Endothelial cell of hepatic sinusoid (primary cell): ENCODE measurements at regions not wholly inside any gene's neighbourhood (a gene's known extent, or its start where the extent isn't known, plus 50 kb on each side); places are given as distances from the start of the nearest gene placed in this dataset.
"Not testable (repeated sequence)": the region's sequence is repeated elsewhere in the genome, so short reads cannot be mapped to it uniquely, and the experiment has no call there.

Experiments
- in situ Hi-C: cut with HindIII; loops from 2 replicates; pipeline ENCODE4 v1.10.0; 2017; ENCODE audit warnings: low sequenced_read_pairs

DNA sequence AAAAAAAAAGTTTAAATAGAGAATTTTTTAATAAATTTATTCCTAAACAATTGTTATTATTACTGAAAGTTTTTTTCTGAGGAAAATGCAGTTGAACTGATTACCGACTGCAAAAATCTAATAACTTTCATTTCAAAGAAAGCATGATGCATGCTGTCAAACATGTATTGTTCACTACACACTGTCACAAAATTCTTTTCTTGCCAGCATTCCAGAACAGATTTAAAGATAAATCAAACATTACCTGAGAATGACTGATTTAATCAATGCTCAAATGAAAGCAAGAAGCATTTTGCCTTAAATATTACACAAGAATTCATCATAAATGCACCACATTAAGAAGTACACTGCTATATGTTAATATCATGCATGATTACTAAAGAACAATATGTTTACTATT is 588.3 kb downstream of the SLC16A7 start:
- in situ Hi-C loops: no loop called here

- in situ Hi-C loops: no loop called here
Measured at GRCh38 chr12:60185060-60185459, 589.2 kb downstream of the SLC16A7 start.

GRCh38 chr12:60191271-60191670 is 595.4 kb downstream of the SLC16A7 start:
- in situ Hi-C loops: no loop called here

DNA sequence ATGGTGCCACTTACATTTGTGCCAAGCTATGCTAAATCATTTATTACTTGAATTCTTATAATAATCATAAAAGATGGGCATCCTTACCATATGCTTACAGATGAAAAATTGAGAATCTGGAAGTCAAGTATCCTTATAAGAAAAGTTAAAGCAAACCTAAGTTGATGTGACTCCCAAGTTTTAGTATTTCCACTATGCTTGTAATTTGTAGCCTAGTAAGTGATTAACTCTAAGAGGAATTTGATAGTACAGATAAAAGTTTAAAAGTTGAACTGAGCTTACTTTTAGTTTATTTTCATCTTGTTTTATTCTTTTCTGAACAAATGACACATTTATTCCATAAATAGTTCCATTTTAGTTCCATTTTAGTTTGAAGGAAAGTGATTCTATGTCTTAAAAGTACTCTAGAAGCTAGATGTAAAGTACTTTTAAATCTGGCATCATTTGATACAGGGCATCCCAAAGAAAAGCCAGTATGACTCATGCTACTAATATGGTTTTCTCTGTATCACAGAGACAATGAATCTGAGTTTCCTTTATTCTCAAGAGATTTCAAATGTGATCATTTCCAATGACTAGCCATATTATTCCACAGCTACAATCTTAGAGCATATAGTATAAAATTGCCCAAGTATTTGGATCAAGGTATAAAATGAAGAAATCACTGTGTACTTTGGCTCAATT is 596.0 kb downstream of the SLC16A7 start:
- in situ Hi-C loops: no loop called here

GRCh38 chr12:60194678-60195077 is 598.8 kb downstream of the SLC16A7 start:
- in situ Hi-C loops: no loop called here

DNA sequence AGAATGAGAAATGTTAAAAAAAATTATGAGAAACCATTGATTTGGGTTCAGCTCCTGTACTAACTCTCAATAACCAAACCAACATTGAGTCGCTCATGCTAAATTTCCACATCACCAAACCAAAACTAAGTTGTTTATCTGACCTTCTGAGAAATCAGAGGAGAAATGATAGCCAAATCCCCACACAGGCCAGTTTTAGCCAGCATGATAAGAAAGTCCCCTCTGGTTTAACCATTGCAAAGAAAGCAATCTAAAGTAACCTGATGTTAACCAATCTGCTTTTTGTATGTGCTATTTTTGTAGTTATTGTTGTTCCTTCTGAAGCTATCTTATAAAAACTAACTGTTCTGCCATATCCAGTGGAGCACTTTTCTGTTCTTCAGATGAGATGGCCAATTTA is 599.7 kb downstream of the SLC16A7 start:
- in situ Hi-C loops: no loop called here

DNA sequence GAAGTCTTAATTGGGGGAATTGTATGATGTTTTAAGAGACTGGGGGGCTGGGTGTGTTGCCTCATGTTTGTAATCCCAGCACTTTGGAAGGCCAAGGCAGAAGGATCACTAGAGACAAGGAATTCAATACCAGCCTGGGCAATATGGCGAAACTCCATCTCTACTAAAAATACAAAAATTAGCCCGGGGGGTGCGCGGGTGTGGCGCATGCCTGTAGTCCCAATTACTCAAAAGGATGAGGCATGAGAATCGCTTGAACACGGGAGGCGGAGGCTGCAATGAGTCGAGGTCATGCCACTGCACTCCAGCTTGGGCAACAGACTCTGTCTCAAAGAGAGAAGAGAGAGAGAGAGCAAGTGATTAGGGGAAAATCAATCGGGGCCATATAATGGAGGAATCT is 600.5 kb downstream of the SLC16A7 start:
- in situ Hi-C loops: no loop called here

DNA sequence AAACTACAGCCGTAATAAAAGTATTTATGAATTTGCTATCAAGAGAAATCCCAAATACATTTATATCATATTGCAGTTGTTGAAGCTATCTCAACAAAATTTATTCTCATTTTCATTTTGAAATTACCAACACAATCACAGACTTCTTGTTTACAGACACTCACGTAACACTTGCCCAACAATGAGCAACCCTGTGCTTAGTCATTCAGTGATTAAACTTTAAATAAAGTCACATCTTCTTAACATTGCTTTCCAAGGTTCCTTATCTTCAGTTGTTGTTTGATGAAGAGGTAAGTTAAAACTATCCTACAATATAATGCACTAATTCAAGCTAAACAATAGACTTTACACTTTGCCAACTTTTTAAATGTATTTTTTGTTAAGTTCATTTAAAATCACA is 601.8 kb downstream of the SLC16A7 start:
- in situ Hi-C loops: no loop called here

GRCh38 chr12:60201891-60202290 is 606.1 kb downstream of the SLC16A7 start:
- in situ Hi-C loops: no loop called here

DNA sequence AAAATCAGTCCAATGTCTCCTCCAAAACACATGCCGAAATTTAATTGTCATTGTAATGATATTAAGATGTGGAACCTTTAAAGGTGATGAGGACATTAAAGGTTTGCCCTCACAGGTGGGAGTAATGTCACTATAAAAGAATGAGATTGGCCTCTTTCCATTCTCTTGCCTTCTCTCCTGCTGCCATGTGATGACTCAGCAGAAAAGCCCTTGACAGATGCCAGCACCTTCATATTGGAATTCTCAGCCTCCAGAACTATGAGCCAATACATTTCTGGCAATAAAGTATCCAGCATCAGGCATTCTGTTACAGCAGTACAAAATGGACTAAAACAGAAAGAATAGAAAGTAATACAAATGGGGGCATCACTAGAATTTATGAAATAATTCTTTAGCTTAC is 609.7 kb downstream of the SLC16A7 start:
- in situ Hi-C loops: no loop called here

GRCh38 chr12:60209521-60209920 is 613.7 kb downstream of the SLC16A7 start:
- in situ Hi-C loops: no loop called here

- in situ Hi-C loops: no loop called here
Measured at GRCh38 chr12:60209933-60210332, 614.1 kb downstream of the SLC16A7 start.

- in situ Hi-C loops: no loop called here
Measured at GRCh38 chr12:60210756-60211155, 614.9 kb downstream of the SLC16A7 start.

DNA sequence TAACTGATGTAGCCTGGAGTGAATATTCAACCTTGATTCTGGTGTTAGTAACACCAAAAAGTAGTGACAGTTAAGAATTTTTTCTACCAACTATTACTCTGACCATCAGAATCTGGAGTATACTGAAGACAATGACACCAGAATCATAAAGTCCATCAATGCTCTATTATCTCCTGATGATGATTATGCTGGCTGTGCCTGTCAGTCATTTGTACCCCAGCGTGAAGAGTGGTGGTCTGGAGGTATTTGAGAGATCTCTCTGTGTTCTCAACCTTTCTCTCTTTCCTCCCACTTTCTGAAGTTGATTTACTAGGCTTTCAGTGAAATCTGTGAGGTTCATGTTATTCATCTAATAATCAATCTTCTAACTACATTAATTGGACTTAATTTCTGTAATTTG is 615.4 kb downstream of the SLC16A7 start:
- in situ Hi-C loops: no loop called here

- in situ Hi-C loops: no loop called here
Measured at GRCh38 chr12:60212159-60213000, 616.6 kb downstream of the SLC16A7 start.

DNA sequence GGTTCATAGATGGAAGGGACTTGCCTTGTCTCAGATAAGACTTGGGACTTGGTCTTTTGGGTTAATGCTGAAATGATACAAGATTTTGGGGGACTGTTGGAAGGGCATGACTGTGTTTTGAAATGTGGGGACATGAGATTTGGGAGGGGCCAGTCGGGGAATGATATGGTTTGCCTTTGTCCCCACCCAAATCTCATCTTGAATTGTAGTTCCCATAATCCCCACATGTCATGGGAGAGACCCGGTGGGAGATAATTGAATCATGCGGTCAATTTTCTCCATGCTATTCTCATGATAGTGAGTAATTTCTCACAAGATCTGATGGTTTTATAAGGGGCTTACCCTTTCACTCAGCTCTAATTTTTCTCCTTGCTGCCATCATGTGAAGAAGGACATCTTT is 617.4 kb downstream of the SLC16A7 start:
- in situ Hi-C loops: not testable (repeated sequence)

- in situ Hi-C loops: no loop called here
Measured at GRCh38 chr12:60216226-60216625, 620.4 kb downstream of the SLC16A7 start.

DNA sequence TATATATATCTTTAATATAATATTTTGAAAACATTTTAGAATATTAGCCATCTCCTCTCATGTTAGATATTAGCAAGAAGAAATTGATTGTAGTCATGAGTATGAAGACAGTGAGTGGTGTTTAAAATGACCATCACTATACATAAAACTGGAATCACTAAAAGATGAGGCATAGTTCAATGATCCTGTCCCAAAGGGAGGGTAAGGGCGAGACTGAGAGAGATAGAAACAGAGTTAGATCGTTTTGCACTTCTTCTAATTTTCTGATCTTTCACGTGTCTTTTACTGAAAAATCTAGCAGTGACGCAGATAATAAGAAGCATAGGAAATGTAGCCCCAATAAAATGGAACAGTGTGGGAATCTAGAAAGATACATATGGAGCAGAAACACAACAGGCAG is 627.4 kb downstream of the SLC16A7 start:
- in situ Hi-C loops: loop anchor here (5.0 kb wide), 1 partner anchor 46 kb away; no protein-coding TSS in a partner anchor

DNA sequence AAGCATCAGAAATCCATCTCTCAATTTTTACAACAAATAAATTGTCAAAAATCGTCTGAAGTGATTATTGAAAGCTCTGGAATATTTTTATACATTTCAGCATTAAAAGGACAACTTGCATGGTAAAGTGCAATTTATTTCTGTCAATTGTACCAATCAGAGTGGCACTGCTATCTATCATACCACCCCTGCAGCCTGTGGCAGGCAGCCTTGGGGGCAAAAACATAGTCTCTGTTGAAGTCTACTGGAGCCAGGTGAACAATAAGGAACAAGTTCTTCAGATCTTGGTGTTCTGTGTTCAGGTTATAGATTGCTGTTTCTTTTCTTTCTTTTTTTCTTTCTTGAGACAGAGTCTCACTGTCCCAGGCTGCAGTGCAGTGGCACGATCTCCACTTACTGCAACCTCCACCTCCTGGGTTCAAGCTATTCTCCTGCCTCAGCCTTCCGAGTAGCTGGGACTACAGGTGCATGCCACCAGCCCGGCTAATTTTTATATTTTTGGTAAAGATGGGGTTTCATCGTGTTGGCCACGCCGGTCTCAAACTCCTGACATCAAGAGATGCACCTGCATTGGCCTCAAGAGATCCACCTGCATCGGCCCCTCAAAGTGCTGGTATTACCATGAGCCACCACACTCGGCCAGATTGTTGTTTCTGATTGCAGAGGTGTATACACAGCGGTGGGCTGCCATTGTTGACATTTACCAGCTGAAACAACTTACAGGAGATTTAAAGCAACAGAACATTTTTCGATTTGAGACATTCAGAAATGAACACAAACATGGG is 629.6 kb downstream of the SLC16A7 start:
- in situ Hi-C loops: no loop called here

- in situ Hi-C loops: no loop called here
Measured at GRCh38 chr12:60227916-60228315, 632.1 kb downstream of the SLC16A7 start.

DNA sequence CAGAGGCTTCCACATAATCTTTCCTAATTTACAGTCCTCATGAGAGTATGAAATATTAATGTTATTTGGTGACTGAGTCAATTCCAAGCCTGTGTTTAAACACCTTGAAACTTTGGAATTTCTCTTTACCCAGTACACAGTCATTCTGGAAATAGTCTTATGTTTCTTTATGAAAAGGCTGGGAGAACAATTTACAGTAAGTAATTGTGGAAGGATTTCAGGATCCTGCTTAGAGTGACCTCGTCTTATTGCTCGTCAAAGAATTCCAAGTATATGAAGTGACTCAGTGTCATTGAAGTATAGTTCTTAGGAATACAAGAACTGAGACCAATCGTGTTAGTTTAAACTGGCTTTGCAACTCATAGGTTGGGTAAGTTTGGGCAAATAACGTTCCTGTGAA is 634.2 kb downstream of the SLC16A7 start:
- in situ Hi-C loops: no loop called here

GRCh38 chr12:60231303-60231702 is 635.5 kb downstream of the SLC16A7 start:
- in situ Hi-C loops: no loop called here
